RWPE2 (cell line): ENCODE measurements at regions not wholly inside any gene's neighbourhood (a gene's known extent, or its start where the extent isn't known, plus 50 kb on each side); places are given as distances from the start of the nearest gene placed in this dataset.

Experiments
- ATAC-seq: fragments of 200-7000 bp; cut with Tn5 transposase; 3 replicates; pipeline ENCODE4 v1.9.1; 2021; ENCODE audit warnings: low read depth
- DNase-seq: peaks from one replicate; pipeline ENCODE4 v3.0.0-alpha.2; 2020; ENCODE audit warnings: low spot score
- H3K27ac ChIP-seq: fragments of 450-650 bp; 2 replicates; pipeline ENCODE4 v1.5.1; 2017; ENCODE audit warnings: mild to moderate bottlenecking; ENCODE audit not compliant: poor library complexity, severe bottlenecking
- H3K27me3 ChIP-seq: fragments of 250-450 bp; sonication (Bioruptor Pico); 2 replicates; pipeline ENCODE4 v1.5.1; 2021; ENCODE audit warnings: mild to moderate bottlenecking, moderate library complexity; ENCODE audit not compliant: insufficient read depth, poor library complexity, severe bottlenecking
- H3K36me3 ChIP-seq: fragments of 250-450 bp; sonication (Bioruptor Pico); 2 replicates; pipeline ENCODE4 v1.5.1; 2020; ENCODE audit warnings: low read depth, mild to moderate bottlenecking, moderate library complexity
- H3K4me1 ChIP-seq: fragments of 250-450 bp; sonication (Bioruptor Pico); 2 replicates; pipeline ENCODE4 v1.5.1; 2021; ENCODE audit warnings: mild to moderate bottlenecking, moderate library complexity; ENCODE audit not compliant: insufficient read depth, poor library complexity, severe bottlenecking
- H3K4me3 ChIP-seq: fragments of 250-450 bp; sonication (Bioruptor Pico); 2 replicates; pipeline ENCODE4 v1.5.1; 2021; ENCODE audit warnings: mild to moderate bottlenecking, moderate library complexity; ENCODE audit not compliant: severe bottlenecking
- H3K9me3 ChIP-seq: fragments of 250-450 bp; sonication (Bioruptor Pico); 2 replicates; pipeline ENCODE4 v1.5.1; 2021; ENCODE audit warnings: mild to moderate bottlenecking, moderate library complexity; ENCODE audit not compliant: severe bottlenecking
- CTCF ChIP-seq: fragments of 450-650 bp; IDR thresholded peaks from one replicate; pipeline ENCODE4 v1.5.1; 2017; ENCODE audit warnings: mild to moderate bottlenecking, moderate library complexity; ENCODE audit not compliant: poor library complexity, severe bottlenecking

GRCh38 chr4:126564283-126564854 lies 1068.4 kb upstream of the INTU start:
- ATAC-seq (no peak), DNase-seq (no peak)
- H3K4me1 ChIP-seq, result peaks cover 10% of the 10 kb centered on the region
- no peaks in the 10 kb centered on the region for H3K9me3 ChIP-seq
- H3K27me3 ChIP-seq, result no peaks in the 10 kb centered on the region
- H3K36me3 ChIP-seq, result no peaks in the 10 kb centered on the region
- TF ChIP-seq CTCF, result no peak
- H3K4me3 ChIP-seq, result no peak overlapping the region
- no peak overlapping the region for H3K27ac ChIP-seq

- Histone ChIP-seq H3K36me3 (no peaks in the 10 kb centered on the region), H3K27ac (no peak overlapping the region), H3K27me3 (no peaks in the 10 kb centered on the region), H3K4me1 (no peaks in the 10 kb centered on the region), H3K9me3 (no peaks in the 10 kb centered on the region), H3K4me3 (no peak overlapping the region)
- TF ChIP-seq CTCF, result no peak
- no peak for DNase-seq
- no peak for ATAC-seq
Measured at GRCh38 chr4:126568652-126569570, 1063.8 kb upstream of the INTU start.

GRCh38 chr4:126572264-126572663 lies 1060.5 kb upstream of the INTU start:
- H3K9me3 ChIP-seq, result no peaks in the 10 kb centered on the region
- H3K4me3 ChIP-seq, result no peak overlapping the region
- ATAC-seq, result no peak
- TF ChIP-seq CTCF, result no peak
- H3K4me1 ChIP-seq, result no peaks in the 10 kb centered on the region
- no peaks in the 10 kb centered on the region for H3K36me3 ChIP-seq
- no peak overlapping the region for H3K27ac ChIP-seq
- no peaks in the 10 kb centered on the region for H3K27me3 ChIP-seq
- DNase-seq, result no peak

GRCh38 chr4:126582737-126583136 lies 1050.0 kb upstream of the INTU start:
- no peak; the same call in 2 of the 3 replicates for ATAC-seq
- H3K27ac ChIP-seq, result no peak overlapping the region
- no peaks in the 10 kb centered on the region for H3K36me3 ChIP-seq
- H3K4me3 ChIP-seq, result no peak overlapping the region
- no peaks in the 10 kb centered on the region for H3K4me1 ChIP-seq
- TF ChIP-seq CTCF, result no peak
- no peaks in the 10 kb centered on the region for H3K9me3 ChIP-seq
- no peaks in the 10 kb centered on the region for H3K27me3 ChIP-seq
- no peak for DNase-seq

- no peaks in the 10 kb centered on the region for H3K9me3 ChIP-seq
- no peaks in the 10 kb centered on the region for H3K4me1 ChIP-seq
- H3K27ac ChIP-seq, result no peak overlapping the region
- DNase-seq, result no peak
- peak; percentile 23 for TF ChIP-seq CTCF
- no peak for ATAC-seq
- no peak overlapping the region for H3K4me3 ChIP-seq
- no peaks in the 10 kb centered on the region for H3K36me3 ChIP-seq
- no peaks in the 10 kb centered on the region for H3K27me3 ChIP-seq
Measured at GRCh38 chr4:126583509-126583908, 1049.2 kb upstream of the INTU start.
